DMS79 treated with DMSO at 0.1 percent for 48 hours (cell line): ENCODE measurements at regions not wholly inside any gene's neighbourhood (a gene's known extent, or its start where the extent isn't known, plus 50 kb on each side); places are given as distances from the start of the nearest gene placed in this dataset.
"Not testable (repeated sequence)": the region's sequence is repeated elsewhere in the genome, so short reads cannot be mapped to it uniquely, and the experiment has no call there.

Source experiments
- DNase-seq: peaks from one replicate; lab custom pipeline; 2025; lab: John Stamatoyannopoulos, UW

- no peak for DNase-seq
Measured at GRCh38 chr3:184477940-184478339, 83.6 kb upstream of the EPHB3 start.

- DNase-seq, result no peak
Measured at GRCh38 chr3:184479426-184480126, 82.0 kb upstream of the EPHB3 start.

DNA sequence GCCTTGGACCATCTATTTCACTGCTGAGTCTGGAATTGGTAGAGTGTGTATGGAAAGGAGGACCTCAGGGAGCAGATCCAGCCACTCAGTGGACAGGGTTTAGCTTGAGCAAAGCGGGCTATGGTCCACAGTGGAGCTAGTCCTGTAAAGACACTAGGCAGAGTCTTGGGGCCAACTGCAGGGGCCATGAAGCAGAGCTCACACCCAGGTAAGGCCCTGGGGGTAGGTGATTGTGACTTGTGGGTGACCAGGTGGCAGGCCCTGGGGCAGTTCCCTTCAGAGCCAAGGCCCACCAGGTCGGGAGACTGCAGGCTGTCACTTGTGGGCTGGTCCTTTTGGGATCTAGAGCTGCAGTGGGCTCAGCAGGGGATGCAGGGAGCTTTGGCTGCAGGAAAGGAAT is 80.8 kb upstream of the EPHB3 start:
- DNase-seq, result no peak

DNA sequence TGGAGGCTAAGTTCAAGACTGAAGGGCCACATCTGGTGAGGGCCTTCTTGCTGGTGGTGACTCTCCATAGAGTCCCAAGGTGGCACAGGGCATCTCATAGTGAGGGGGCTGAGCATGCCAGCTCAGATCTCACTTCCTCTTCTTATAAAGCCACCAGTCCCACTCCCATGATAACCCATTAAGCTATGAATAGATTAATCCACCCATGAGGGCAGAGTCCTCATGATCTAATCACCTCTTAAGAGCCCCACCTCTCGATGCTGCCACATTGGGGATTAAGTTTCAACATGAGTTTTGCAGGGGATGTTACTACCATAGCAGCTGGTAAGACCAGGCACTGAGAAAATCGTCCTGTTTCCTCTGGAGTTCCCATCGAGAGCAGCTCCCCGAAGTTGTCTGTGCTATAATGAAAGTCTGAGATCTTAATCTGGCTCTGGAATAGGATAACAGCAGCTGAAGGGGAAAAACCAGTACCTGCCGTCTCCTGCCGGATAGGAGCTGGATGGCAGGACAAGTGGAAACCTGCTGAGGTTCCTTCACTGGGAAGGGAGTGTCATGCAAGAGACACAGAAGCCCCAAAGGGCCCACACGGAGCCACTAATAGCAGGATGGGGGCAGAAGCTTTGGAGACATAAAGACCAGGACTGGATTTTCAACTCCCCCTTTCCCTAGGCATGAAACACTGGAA is 79.5 kb upstream of the EPHB3 start:
- DNase-seq, result peak; percentile 17

DNA sequence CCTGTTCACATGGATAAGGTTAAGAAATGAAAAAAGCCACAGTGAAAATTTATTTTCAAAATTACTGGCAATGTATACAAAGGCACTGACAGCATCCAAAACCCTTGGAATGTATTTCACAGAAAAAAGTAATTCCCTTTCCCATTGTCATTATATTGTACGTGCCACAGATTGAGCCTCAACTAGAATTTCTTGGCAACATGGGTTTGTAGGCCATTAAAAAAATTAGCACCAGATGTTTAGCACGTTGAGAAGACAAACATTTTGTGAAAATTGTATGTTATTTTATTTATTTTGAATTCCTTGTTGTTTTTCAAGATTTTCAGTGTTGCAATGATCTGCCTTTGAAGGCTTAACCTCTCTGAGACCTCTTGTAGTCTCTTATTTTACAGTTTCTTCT is 76.3 kb upstream of the EPHB3 start:
- no peak for DNase-seq

- no peak for DNase-seq
Measured at GRCh38 chr3:184485906-184486305, 75.7 kb upstream of the EPHB3 start.

- DNase-seq, result no peak
Measured at GRCh38 chr3:184486614-184487013, 75.0 kb upstream of the EPHB3 start.

DNA sequence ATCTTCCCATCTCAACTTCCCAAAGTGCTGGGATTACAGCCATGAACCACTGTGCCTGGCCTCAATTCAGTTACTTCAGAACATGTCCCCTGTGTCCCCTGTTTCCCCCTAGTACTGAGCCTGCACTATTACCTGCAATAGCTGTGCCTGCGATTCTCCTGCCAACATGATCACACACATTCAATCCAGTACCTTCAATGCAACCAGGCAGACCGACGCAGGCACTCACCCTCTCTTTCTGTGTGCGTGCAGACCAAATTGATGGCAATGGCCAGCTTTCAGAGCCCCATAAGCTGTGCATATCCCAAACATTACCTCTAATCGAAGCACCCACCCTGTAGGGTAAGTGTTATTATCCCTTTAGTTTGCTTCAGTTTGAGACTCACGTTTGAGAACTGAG is 73.0 kb upstream of the EPHB3 start:
- no peak for DNase-seq

DNA sequence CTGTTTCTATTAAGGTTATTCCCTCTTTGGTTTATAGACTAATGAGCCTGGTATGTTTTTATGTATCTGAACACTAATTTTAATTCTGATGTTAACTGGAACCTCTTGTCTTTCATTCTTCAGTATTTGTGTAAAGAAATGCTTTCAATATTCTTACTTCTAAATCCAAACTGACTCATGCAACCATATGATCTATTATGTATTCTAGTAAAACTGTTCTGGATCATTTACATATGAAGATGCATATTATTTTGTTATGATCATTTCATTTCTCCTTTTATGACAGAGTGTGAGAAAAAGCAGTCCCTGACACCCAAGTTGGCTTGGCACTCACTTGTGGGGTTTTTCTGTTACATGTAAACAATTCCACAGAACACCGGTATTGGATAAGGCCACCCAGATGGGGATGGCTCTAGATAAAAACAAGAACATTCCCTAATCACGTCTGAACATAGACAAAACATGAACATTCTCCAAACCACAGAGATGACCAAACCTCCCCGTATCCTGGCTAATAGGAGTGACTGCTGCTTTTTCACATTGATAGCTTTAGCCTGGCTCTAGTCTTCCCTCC is 72.2 kb upstream of the EPHB3 start:
- no peak for DNase-seq

DNA sequence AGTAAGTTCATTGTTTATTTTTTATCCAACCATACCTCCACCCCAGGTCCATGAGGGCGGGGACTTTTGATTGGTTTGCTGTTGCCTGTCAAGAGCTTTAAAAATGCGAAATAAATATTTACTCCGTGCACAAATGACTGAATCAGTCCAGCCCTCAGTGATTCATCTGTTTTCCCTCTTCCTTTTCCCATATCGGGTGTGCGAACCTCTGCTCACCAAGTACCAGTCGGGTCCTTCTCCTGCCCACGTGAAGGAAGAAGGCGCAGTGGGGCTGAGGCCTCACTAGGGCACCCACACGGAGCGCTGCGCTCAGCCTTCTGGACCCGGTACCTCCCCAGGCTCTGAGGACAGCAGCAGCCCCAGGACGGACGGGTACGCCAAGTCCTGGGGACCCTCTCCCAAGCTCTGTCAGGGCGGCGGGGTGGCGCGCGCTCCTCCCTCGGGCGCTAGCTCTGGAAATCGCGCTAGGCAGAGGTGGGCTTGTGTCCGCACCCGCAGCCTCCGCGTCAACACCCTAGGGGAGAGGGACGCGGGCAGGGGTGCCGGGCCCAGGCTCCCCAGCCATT is 70.5 kb upstream of the EPHB3 start:
- DNase-seq, result no peak

DNA sequence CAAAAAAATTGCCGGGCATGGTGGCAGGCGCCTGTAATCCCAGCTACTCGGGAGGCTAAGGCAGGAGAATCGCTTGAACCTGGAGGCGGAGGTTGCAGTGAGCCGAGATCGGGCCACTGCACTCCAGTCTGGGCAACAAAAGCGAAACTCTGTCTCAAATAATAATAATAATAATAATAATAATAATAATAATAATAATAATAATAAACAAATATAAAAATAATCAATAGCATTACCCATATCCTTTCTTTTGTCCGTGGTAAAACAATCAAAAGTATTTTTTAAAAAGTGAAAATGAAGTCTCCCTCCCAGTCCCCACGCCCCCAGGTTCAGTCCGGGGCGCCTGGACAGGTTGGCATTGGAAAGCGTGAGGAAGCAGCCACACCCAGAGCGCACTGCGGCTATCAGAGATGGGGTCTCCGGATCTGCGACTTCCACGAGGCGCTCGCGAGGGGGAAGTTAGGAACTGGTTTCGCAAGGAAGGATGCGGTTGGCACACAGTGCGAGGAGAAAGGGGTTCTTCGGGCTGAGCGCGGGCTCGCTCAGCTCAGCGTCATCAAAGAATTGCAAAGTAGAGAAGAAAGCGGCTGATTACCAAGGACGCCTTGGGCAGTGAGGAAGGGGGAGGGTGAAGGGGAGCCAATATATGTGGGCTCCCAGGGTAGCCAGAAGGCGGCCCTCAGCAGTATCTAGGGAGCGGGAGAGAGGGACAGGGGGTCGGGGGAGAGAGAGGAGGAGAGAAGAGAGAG is 69.5 kb upstream of the EPHB3 start:
- DNase-seq, result no peak

GRCh38 chr3:184496933-184497332 is 64.7 kb upstream of the EPHB3 start:
- DNase-seq, result peak; percentile 87

DNA sequence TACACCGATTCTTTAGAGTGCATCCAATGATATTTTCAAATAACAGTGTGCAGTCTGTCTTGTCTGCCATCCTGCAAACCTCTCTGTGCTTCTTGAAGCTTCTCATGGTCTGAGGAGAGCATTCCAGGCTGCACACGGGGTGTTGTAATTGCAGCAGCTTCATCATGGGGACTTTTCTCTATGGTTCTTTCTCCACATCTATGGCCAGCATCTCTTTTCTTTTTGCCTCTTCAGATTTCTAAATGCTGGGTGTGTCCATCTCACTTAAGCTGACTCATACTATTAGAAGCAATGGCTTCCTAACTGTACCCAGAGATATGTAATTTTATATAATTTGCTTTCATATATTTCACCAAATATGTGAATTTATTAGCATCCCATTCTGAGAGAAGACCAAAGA is 63.8 kb upstream of the EPHB3 start:
- DNase-seq, result no peak

- DNase-seq, result no peak
Measured at GRCh38 chr3:184498986-184499606, 62.5 kb upstream of the EPHB3 start.

GRCh38 chr3:184500344-184500923 is 61.2 kb upstream of the EPHB3 start:
- peak; percentile 4 for DNase-seq

DNA sequence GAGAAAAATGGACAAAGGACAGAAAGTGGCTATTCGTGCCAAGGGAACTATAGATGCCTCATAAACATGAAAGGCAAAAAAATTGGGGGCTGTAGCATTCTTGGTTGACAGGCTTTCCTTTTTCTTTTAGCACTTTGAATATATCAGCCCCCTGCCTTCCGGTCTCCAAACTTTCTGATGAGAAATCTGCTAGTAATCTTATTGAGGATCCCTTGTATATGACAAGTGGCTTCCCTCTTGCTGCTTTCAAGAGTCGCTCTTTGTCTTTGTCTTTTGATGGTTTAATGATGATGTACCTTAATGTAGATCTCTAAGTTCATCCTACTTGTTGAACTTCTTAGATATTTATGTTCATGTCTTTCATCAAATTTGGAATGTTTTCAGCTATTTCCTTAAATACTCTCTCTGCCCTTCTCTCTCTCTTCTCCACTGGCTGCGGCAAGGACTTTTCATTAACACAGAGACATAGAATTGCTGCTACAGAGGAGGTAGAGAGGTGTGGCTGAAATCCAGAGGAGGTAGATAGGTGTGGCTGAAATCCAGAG is 59.4 kb upstream of the EPHB3 start:
- DNase-seq, result no peak

DNA sequence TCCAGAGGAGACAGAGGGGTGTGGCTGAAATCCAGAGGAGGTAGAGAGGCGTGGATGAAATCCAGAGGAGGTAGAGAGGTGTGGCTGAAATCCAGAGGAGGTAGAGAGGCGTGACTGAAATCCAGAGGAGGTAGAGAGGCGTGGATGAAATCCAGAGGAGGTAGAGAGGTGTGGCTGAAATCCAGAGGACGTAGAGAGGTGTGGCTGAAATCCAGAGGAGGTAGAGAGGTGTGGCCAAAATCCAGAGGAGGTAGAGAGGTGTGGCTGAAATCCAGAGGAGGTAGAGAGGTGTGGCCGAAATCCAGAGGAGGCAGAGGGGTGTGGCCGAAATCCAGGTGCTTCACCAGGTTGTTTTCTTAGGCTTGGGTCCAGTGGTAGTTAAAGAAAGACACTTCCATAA is 58.7 kb upstream of the EPHB3 start:
- DNase-seq, result not testable (repeated sequence)

DNA sequence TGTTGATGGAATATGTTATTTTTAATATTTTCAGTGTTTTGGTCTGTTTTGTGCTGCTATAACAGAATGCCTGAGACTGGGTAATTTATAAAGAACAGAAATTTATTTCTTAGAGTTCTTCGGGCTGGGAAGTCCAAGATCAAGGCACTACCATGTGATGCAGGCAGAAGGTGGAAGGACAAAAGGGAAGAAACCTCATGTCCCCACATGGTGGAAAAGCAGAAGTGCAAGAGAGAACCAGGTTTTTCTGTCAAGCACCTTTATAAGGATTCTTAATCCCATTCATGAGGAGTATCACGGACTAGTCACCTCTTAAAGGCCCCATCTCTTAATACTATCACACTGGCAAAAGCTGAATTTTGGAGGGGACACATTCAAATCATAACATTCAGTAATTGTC is 57.9 kb upstream of the EPHB3 start:
- no peak for DNase-seq

DNA sequence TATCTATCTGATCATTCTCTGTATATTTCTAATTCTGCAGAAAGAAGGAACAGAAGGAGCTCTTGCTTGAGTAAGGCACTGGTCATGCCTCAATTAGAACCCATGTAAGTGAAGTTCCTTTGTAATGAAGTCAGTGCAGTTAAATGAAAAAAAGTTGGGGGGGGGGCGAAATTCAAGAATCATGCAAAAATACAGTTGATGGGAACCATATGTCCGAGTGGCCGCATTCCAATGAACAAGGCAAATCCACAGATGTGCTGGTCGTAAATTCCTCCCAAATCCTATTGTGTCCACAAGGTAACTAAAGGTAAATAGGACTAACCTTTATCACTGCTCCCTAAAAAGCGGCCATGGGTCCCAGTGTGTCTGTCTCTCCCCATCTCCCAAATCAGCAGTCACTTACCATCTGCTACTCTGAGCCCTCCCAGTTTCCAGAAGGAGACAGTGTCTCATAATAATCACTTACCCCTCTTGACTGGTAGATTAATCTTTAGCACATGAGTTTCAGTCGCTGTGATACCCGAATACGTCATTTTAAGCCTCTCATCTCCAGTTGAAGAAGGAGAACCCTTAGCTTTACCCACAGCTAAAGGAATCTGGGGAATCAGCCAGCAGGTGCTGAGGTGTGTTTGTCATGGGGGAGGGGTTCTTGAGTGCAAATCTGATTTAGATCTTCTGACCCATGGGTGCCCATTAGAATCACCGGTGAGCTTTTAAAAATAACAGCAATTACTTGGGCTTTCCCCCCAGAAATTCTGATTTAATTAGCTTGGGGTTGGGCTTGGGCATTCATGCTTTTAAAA is 56.3 kb upstream of the EPHB3 start:
- peak; percentile 56 for DNase-seq

- DNase-seq, result no peak
Measured at GRCh38 chr3:184506561-184506991, 55.0 kb upstream of the EPHB3 start.
